AG10803 (cell line): ENCODE measurements at regions not wholly inside any gene's neighbourhood (a gene's known extent, or its start where the extent isn't known, plus 50 kb on each side); places are given as distances from the start of the nearest gene placed in this dataset.
"Not testable (repeated sequence)": the region's sequence is repeated elsewhere in the genome, so short reads cannot be mapped to it uniquely, and the experiment has no call there.

Source experiments
- DNase-seq: peaks from one replicate; pipeline ENCODE4 v3.0.0; 2010; ENCODE audit warnings: low read depth
- H3K4me3 ChIP-seq: 2 replicates; pipeline ENCODE4 v1.5.1; 2011; ENCODE audit warnings: mild to moderate bottlenecking, low read length, control low read depth
- CTCF ChIP-seq: conservative IDR thresholded peaks from 2 replicates; pipeline ENCODE4 v1.5.1; 2011; ENCODE audit warnings: mild to moderate bottlenecking, low read length, control low read depth, inconsistent platforms

- DNase-seq: no peak
- TF ChIP-seq CTCF: no peak
- peak overlapping the region; percentile 41 for H3K4me3 ChIP-seq
These were observed 100.7 kb downstream of the SLC16A1 start for GRCh38 chr1:112855152-112855828.

DNA sequence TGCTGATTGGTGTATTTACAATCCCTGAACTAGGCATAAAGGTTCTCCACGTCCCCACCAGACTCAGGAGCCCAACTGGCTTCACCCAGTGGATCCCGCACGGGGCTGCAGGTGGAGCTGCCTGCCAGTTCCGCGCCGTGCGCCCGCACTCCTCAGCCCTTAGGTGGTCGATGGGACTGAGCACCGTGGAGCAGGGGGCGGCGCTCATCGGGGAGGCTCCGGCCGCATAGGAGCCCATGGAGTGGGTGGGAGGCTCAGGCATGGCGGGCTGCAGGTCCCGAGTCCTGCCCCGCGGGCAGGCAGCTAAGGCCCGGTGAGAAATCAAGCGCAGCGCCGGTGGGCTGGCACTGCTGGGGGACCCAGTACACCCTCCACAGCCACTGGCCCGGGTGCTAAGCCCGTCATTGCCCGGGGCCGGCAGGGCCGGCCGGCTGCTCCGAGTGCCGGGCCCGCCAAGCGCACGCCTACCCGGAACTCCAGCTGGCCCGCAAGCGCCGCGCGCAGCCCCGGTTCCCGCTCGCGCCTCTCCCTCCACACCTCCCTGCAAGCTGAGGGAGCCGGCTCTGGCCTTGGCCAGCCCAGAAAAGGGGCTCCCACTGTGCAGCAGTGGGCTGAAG is 101.5 kb downstream of the SLC16A1 start:
- not testable (repeated sequence) for DNase-seq
- peak overlapping the region; percentile 41 for H3K4me3 ChIP-seq

DNA sequence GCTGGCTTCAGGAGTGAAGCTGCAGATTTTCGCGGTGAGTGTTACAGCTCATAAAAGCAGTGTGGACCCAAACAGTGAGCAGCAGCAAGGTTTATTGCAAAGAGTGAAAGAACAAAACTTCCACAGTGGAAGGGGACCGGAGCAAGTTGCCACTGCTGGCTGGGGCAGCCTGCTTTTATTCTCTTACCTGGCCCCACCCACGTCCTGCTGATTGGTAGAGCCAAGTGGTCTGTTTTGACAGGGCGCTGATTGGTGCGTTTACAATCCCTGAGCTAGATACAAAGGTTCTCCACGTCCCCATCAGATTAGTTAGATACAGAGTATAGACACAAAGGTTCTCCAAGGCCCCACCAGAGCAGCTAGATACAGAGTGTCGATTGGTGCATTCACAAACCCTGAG is 102.1 kb downstream of the SLC16A1 start:
- DNase-seq, H3K4me3 ChIP-seq: not testable (repeated sequence)

GRCh38 chr1:112852934-112853333 is 103.1 kb downstream of the SLC16A1 start:
- DNase-seq: no peak
- no peak overlapping the region for H3K4me3 ChIP-seq
- no peak for TF ChIP-seq CTCF

DNA sequence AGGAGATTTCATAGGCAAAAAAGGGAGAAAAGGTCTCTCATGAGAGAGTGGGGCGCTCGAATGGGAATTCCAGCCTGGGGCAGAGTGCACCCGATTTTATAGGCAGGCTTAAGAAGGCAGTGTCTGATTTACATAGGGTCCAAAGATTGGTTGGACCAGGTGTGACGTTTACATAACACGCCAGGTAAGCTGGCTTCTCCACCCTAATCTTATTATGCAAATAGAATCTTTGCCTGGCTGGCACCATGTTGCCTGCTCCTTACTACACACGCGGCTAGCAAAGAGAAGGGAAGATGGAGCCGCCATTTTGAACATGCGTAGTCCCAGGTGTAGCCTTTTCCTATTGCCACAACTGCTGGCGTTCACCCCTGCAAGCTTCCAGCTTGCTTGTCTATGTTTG is 103.7 kb downstream of the SLC16A1 start:
- no peak for DNase-seq
- H3K4me3 ChIP-seq: no peak overlapping the region
- no peak for TF ChIP-seq CTCF

- no peak for TF ChIP-seq CTCF
- DNase-seq: no peak
- H3K4me3 ChIP-seq: peak overlapping the region; percentile 54
These were observed 105.8 kb downstream of the SLC16A1 start for GRCh38 chr1:112850034-112850757.

DNA sequence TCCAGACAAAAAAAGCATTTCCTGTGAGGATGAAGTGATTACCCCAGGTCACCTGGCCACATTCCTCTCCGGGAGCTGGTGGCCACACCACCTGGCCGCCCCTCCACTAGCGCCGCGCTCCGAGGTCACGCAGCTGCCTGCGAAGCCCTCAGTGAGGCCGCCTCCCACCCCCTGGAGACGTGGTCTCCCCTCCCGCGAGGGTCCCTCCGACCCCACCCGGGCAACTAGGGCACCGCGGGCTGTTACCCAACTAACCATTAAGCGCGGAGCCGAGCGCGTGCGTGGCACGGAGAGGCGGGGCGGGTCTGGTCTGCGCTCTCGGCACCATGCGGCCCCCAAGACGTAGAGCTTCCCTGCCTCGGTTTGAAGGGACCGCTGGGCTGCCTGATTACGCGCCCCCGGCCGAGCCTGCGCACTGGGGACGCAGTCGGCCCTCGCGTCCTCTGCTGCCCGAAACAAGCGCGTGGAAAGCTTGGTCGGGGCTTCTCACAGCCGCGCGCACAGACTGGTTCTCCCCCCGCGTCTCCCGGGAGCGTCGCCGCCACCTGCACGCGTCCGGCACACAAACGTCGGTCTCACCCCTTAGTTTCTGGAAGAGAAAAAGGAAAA is 106.5 kb downstream of the SLC16A1 start:
- H3K4me3 ChIP-seq: peak overlapping the region; percentile 54
- peak; percentile 21 for DNase-seq
- TF ChIP-seq CTCF: no peak

GRCh38 chr1:112841825-112842224 is 114.2 kb downstream of the SLC16A1 start:
- no peak for DNase-seq
- TF ChIP-seq CTCF: no peak
- H3K4me3 ChIP-seq: no peak overlapping the region
